T47D (cell line): ENCODE measurements at regions not wholly inside any gene's neighbourhood (a gene's known extent, or its start where the extent isn't known, plus 50 kb on each side); places are given as distances from the start of the nearest gene placed in this dataset.
A peak's percentile ranks its signal among the peaks of the same experiment; 100 is the strongest.

ENCODE experiments used
- DNase-seq, 2 experiments: peaks; one replicate each; pipeline versions ENCODE4 v3.0.0 to v3.0.0-alpha.2; 2011 to 2012; ENCODE audit warnings: low read depth in 1 of 2, low spot score in 1 of 2
- JUND ChIP-seq: IDR thresholded peaks from 2 replicates; pipeline ENCODE4 v1.6.1; 2012; ENCODE audit warnings: low read depth
- in situ Hi-C: cut with HindIII; loops from 2 replicates; pipeline ENCODE4 v1.10.0; 2016; ENCODE audit warnings: low sequenced_read_pairs, low pct_unique_long_range_greater_than_20kb

- DNase-seq: no peak
- in situ Hi-C loops: no loop called here
- TF ChIP-seq JUND: no peak
These were observed 98.7 kb downstream of the RWDD3 start for GRCh38 chr1:95332754-95333153.

GRCh38 chr1:95339377-95339776 is 105.4 kb downstream of the RWDD3 start:
- no peak for DNase-seq
- in situ Hi-C loops: no loop called here
- TF ChIP-seq JUND: no peak

- DNase-seq: no peak
- in situ Hi-C loops: no loop called here
- TF ChIP-seq JUND: no peak
These were observed 106.1 kb downstream of the RWDD3 start for GRCh38 chr1:95340061-95340460.

GRCh38 chr1:95352767-95353166 is 118.8 kb downstream of the RWDD3 start:
- in situ Hi-C loops: no loop called here

GRCh38 chr1:95353194-95353593 is 119.2 kb downstream of the RWDD3 start:
- DNase-seq: no peak
- no peak for TF ChIP-seq JUND
- in situ Hi-C loops: no loop called here

More at GRCh38 chr1:95352767-95353166, 118.8 kb downstream of the RWDD3 start:
- DNase-seq: peak in 1 of 2 experiments; percentile 12
- no peak for TF ChIP-seq JUND

- DNase-seq: no peak
- no peak for TF ChIP-seq JUND
- in situ Hi-C loops: no loop called here
These were observed 130.5 kb downstream of the RWDD3 start for GRCh38 chr1:95364546-95364945.

- in situ Hi-C loops: no loop called here
- DNase-seq: no peak
- TF ChIP-seq JUND: no peak
These were observed 132.5 kb downstream of the RWDD3 start for GRCh38 chr1:95366498-95366897.

- DNase-seq: no peak
- TF ChIP-seq JUND: no peak
- in situ Hi-C loops: no loop called here
These were observed 134.2 kb downstream of the RWDD3 start for GRCh38 chr1:95368178-95368577.

- DNase-seq: peak in 1 of 2 experiments; percentile 38
- in situ Hi-C loops: no loop called here
- TF ChIP-seq JUND: no peak
These were observed 136.1 kb downstream of the RWDD3 start for GRCh38 chr1:95369985-95370690.

GRCh38 chr1:95370691-95371562 is 136.9 kb downstream of the RWDD3 start:
- DNase-seq: no peak
- in situ Hi-C loops: no loop called here
- TF ChIP-seq JUND: no peak

- in situ Hi-C loops: no loop called here
- no peak for TF ChIP-seq JUND
- peak; percentile 1 to 56 for DNase-seq
These were observed 137.8 kb downstream of the RWDD3 start for GRCh38 chr1:95371666-95372282.

GRCh38 chr1:95375174-95375573 is 141.2 kb downstream of the RWDD3 start:
- DNase-seq: no peak
- no peak for TF ChIP-seq JUND
- in situ Hi-C loops: no loop called here

GRCh38 chr1:95380909-95381308 is 146.9 kb downstream of the RWDD3 start:
- no peak for TF ChIP-seq JUND
- no peak for DNase-seq
- in situ Hi-C loops: no loop called here
